ENCODE measurements at regions not wholly inside any gene's neighbourhood (a gene's known extent, or its start where the extent isn't known, plus 50 kb on each side); places are given as distances from the start of the nearest gene placed in this dataset.

GRCh38 chr2:128591022-128591860 lies 272.6 kb upstream of the HS6ST1 start:
- TF ChIP-seq EZH2 (IDR thresholded peaks at IDR 0.05; ENCODE audit: borderline replicate concordance, low read depth, low read length, poor library complexity, severe bottlenecking) (no peak), CTCF (conservative IDR thresholded peaks at IDR 0.05; ENCODE audit: low read depth, low read length) (no peak)

Measured in A673 (cell line).